DOHH2 (cell line): ENCODE measurements at regions not wholly inside any gene's neighbourhood (a gene's known extent, or its start where the extent isn't known, plus 50 kb on each side); places are given as distances from the start of the nearest gene placed in this dataset.

Experiments
- H3F3A ChIP-seq: fragments of 200-600 bp; sonication (generic), shearing (Covaris generic); 2 replicates; pipeline ENCODE4 v1.6.0; 2016; ENCODE audit warnings: antibody characterized with exemption, mild to moderate bottlenecking; ENCODE audit not compliant: control insufficient read depth, insufficient read depth
- H3K27ac ChIP-seq: fragments of 200-600 bp; sonication (generic); 2 replicates; pipeline ENCODE4 v1.5.1; 2014; ENCODE audit warnings: low read depth, mild to moderate bottlenecking, low read length, moderate library complexity
- H3K27me3 ChIP-seq: fragments of 200-600 bp; sonication (generic); 2 replicates; pipeline ENCODE4 v1.6.1; 2014; ENCODE audit warnings: mild to moderate bottlenecking, low read length, mixed read lengths; ENCODE audit not compliant: control insufficient read depth
- H3K36me3 ChIP-seq: fragments of 200-600 bp; sonication (generic); 2 replicates; pipeline ENCODE4 v1.6.1; 2014; ENCODE audit warnings: mild to moderate bottlenecking, low read length, moderate library complexity, mixed read lengths; ENCODE audit not compliant: control insufficient read depth
- H3K4me1 ChIP-seq: fragments of 200-600 bp; sonication (generic); 2 replicates; pipeline ENCODE4 v1.6.1; 2014; ENCODE audit warnings: mild to moderate bottlenecking, low read length, mixed read lengths; ENCODE audit not compliant: control insufficient read depth
- H3K4me2 ChIP-seq: fragments of 200-600 bp; sonication (generic); 2 replicates; pipeline ENCODE4 v1.6.0; 2014; ENCODE audit warnings: mild to moderate bottlenecking, low read length, moderate library complexity
- H3K4me3 ChIP-seq: fragments of 200-600 bp; sonication (generic); 2 replicates; pipeline ENCODE4 v1.5.1; 2014; ENCODE audit warnings: mild to moderate bottlenecking, low read length, mixed read lengths
- H3K79me2 ChIP-seq: fragments of 200-600 bp; sonication (generic); 2 replicates; pipeline ENCODE4 v1.6.1; 2014; ENCODE audit warnings: mild to moderate bottlenecking, low read length, mixed read lengths; ENCODE audit not compliant: control insufficient read depth
- H3K9me2 ChIP-seq: fragments of 200-600 bp; sonication (generic); replicated peaks from 2 replicates; pipeline ENCODE4 v1.6.1; 2014; ENCODE audit warnings: mild to moderate bottlenecking, low read length, mixed read lengths; ENCODE audit not compliant: control insufficient read depth
- H3K9me3 ChIP-seq: fragments of 200-600 bp; sonication (generic); 2 replicates; pipeline ENCODE4 v1.6.1; 2014; ENCODE audit warnings: antibody characterized with exemption, low read length, mixed read lengths; ENCODE audit not compliant: control insufficient read depth, insufficient read depth
- H4K20me1 ChIP-seq: fragments of 200-600 bp; sonication (generic); 2 replicates; pipeline ENCODE4 v1.6.0; 2014; ENCODE audit warnings: low read depth, mild to moderate bottlenecking, antibody characterized with exemption, low read length, moderate library complexity; ENCODE audit not compliant: control insufficient read depth, insufficient read depth
- CTCF ChIP-seq: fragments of 200-600 bp; sonication (generic); IDR thresholded peaks from one replicate; pipeline ENCODE4 v1.5.1; 2014; ENCODE audit warnings: antibody characterized with exemption, mild to moderate bottlenecking, low read depth, low read length; ENCODE audit not compliant: poor library complexity, severe bottlenecking
- EZH2phosphoT487 ChIP-seq: fragments of 200-600 bp; sonication (generic); IDR thresholded peaks from 2 replicates; pipeline ENCODE4 v1.6.1; 2017; ENCODE audit warnings: borderline replicate concordance, mild to moderate bottlenecking, antibody characterized with exemption, low read length, moderate library complexity, mixed read lengths

- no peak for TF ChIP-seq CTCF
- TF ChIP-seq EZH2phosphoT487 = no peak
- Histone ChIP-seq H3K36me3 (no peaks in the 10 kb centered on the region), H3K27me3 (peaks cover 25% of the 10 kb centered on the region), H3K27ac (no peak overlapping the region), H3K4me1 (no peaks in the 10 kb centered on the region), H3K9me3 (no peaks in the 10 kb centered on the region), H3K79me2 (no peaks in the 10 kb centered on the region), H3F3A (no peaks in the 10 kb centered on the region), H3K9me2 (no peaks in the 10 kb centered on the region), H4K20me1 (no peaks in the 10 kb centered on the region), H3K4me3 (no peak overlapping the region), H3K4me2 (no peak overlapping the region)
Observed at GRCh38 chr10:78619115-78619851, 449.5 kb upstream of the ZMIZ1 start.

- TF ChIP-seq EZH2phosphoT487 = no peak
- no peak for TF ChIP-seq CTCF
Observed at GRCh38 chr10:78619896-78620295, 448.9 kb upstream of the ZMIZ1 start.

GRCh38 chr10:78620985-78621799, 447.6 kb upstream of the ZMIZ1 start:
- no peaks in the 10 kb centered on the region for H3K79me2 ChIP-seq
- H4K20me1 ChIP-seq = no peaks in the 10 kb centered on the region
- H3K9me3 ChIP-seq = no peaks in the 10 kb centered on the region
- H3K9me2 ChIP-seq = no peaks in the 10 kb centered on the region
- no peaks in the 10 kb centered on the region for H3K36me3 ChIP-seq
- H3K4me2 ChIP-seq = no peak overlapping the region
- TF ChIP-seq EZH2phosphoT487 = no peak
- TF ChIP-seq CTCF = no peak
- no peak overlapping the region for H3K4me3 ChIP-seq
- H3K27ac ChIP-seq = no peak overlapping the region
- H3K4me1 ChIP-seq = no peaks in the 10 kb centered on the region
- peaks cover 24% of the 10 kb centered on the region for H3K27me3 ChIP-seq
- H3F3A ChIP-seq = no peaks in the 10 kb centered on the region

More at GRCh38 chr10:78619896-78620295, 448.9 kb upstream of the ZMIZ1 start:
- Histone ChIP-seq H4K20me1 (no peaks in the 10 kb centered on the region), H3K27ac (no peak overlapping the region), H3K9me3 (no peaks in the 10 kb centered on the region), H3K4me2 (no peak overlapping the region), H3F3A (no peaks in the 10 kb centered on the region), H3K36me3 (no peaks in the 10 kb centered on the region), H3K79me2 (no peaks in the 10 kb centered on the region), H3K4me1 (no peaks in the 10 kb centered on the region), H3K27me3 (peaks cover 24% of the 10 kb centered on the region), H3K9me2 (no peaks in the 10 kb centered on the region), H3K4me3 (no peak overlapping the region)
